K562 (cell line): ENCODE measurements at regions not wholly inside any gene's neighbourhood (a gene's known extent, or its start where the extent isn't known, plus 50 kb on each side); places are given as distances from the start of the nearest gene placed in this dataset.

ENCODE experiments used
- ATAC-seq: fragments of 200-7000 bp; cut with Tn5 transposase; 3 replicates; pipeline ENCODE4 v1.9.1; 2020; ENCODE audit warnings: moderate library complexity
- BruUV-seq: library from RNA; stranded (reverse); fragments of 400-500 nt; replicated peaks from 2 replicates; lab custom pipeline; 2021; lab: Mats Ljungman, UMichigan
- CTCF ChIA-PET: fragments of 300-600 bp; formaldehyde crosslinking; extraction: SDS; loops from one replicate; lab custom pipeline; 2021; ENCODE audit warnings: low intra/inter-chr PET ratio; lab: Yijun Ruan, JAX
- POLR2A ChIA-PET: fragments of 300-600, 350-650 bp; sonication (Branson Sonifier 250); formaldehyde crosslinking; extraction: SDS; loops from one replicate; lab custom pipeline; 2021; ENCODE audit warnings: antibody characterized with exemption, inconsistent platforms; lab: Yijun Ruan, JAX
- DNase-seq, 4 experiments: peaks; one replicate each; pipeline versions ENCODE4 v3.0.0 to v3.0.0-alpha.2; 2011 to 2018; ENCODE audit warnings: low spot score in 3 of 4, mixed read lengths in 3 of 4; ENCODE audit errors: extremely low read depth in 1 of 4
- FAIRE-seq: peaks from 2 replicates; lab custom pipeline; 2011; peaks lifted over from hg19 to GRCh38; lab: Jason Lieb, UNC
- H2AFZ ChIP-seq: 2 replicates; pipeline ENCODE4 v1.6.0; 2011; ENCODE audit warnings: low read depth, low read length, control low read depth, inconsistent platforms
- H3K27ac ChIP-seq: fragments of 200-600 bp; 3 replicates; pipeline ENCODE4 v1.8.0; 2011; ENCODE audit warnings: low read depth, mild to moderate bottlenecking, control low read depth, inconsistent platforms, low read length, moderate library complexity, mixed read lengths; ENCODE audit errors: extremely low read depth
- H3K27me3 ChIP-seq, 2 experiments: fragments of 300-600 bp in 1 of 2; 2 replicates in 1 of 2; 3 replicates in 1 of 2; pipeline versions ENCODE4 v1.6.0 to v1.8.0; 2011; ENCODE audit warnings: inconsistent platforms in 2 of 2, low read length in 2 of 2, mild to moderate bottlenecking in 1 of 2, mixed read lengths in 1 of 2, moderate library complexity in 1 of 2; ENCODE audit not compliant: control insufficient read depth in 2 of 2, insufficient read depth in 2 of 2
- H3K36me3 ChIP-seq: fragments of 300-600 bp; 3 replicates; pipeline ENCODE4 v1.8.0; 2011; ENCODE audit warnings: mild to moderate bottlenecking, low read length, inconsistent platforms; ENCODE audit not compliant: control insufficient read depth, insufficient read depth
- H3K4me1 ChIP-seq, 2 experiments: fragments of 200-600 bp in 1 of 2; replicated peaks in 1 of 2; 2 replicates in 1 of 2; 3 replicates in 1 of 2; pipeline versions ENCODE4 v1.5.1 to v1.8.0; 2011; ENCODE audit warnings: inconsistent platforms in 2 of 2, low read length in 2 of 2, mild to moderate bottlenecking in 1 of 2, mixed read lengths in 1 of 2, moderate library complexity in 1 of 2; ENCODE audit not compliant: control insufficient read depth in 2 of 2, insufficient read depth in 2 of 2
- H3K4me2 ChIP-seq: 2 replicates; pipeline ENCODE4 v1.6.1; 2011; ENCODE audit warnings: low read length, control low read depth, inconsistent platforms, mixed read lengths; ENCODE audit not compliant: insufficient read depth
- H3K4me3 ChIP-seq: fragments of 200-600 bp; sonication (generic), shearing (Covaris generic); 2 replicates; pipeline ENCODE4 v1.5.1; 2016; ENCODE audit warnings: control low read depth, inconsistent platforms
- H3K79me2 ChIP-seq: fragments of 200-600 bp; 3 replicates; pipeline ENCODE4 v1.8.0; 2011; ENCODE audit warnings: low read length, inconsistent platforms; ENCODE audit not compliant: control insufficient read depth, insufficient read depth
- H3K9ac ChIP-seq, 2 experiments: 2 replicates each; pipeline versions ENCODE4 v1.6.0 to v1.6.1; 2011; ENCODE audit warnings: low read depth in 2 of 2, low read length in 2 of 2, control low read depth in 1 of 2, inconsistent platforms in 1 of 2, mild to moderate bottlenecking in 1 of 2, mixed read lengths in 1 of 2; ENCODE audit not compliant: insufficient read depth in 1 of 2
- H3K9me1 ChIP-seq: one replicate; pipeline ENCODE4 v1.6.0; 2011; ENCODE audit warnings: inconsistent platforms, mild to moderate bottlenecking, low read length, moderate library complexity; ENCODE audit not compliant: control insufficient read depth, insufficient read depth
- H3K9me3 ChIP-seq: replicated peaks from 2 replicates; pipeline ENCODE4 v1.5.1; 2011; ENCODE audit warnings: low read depth, low read length, inconsistent platforms; ENCODE audit not compliant: control insufficient read depth, insufficient read depth
- H4K20me1 ChIP-seq: replicated peaks from 2 replicates; pipeline ENCODE4 v1.6.1; 2011; ENCODE audit warnings: low read length, inconsistent platforms, mixed read lengths; ENCODE audit not compliant: control insufficient read depth, insufficient read depth
- ZBTB11 ChIP-seq, 3 experiments: fragments of 200-800 bp in 1 of 3; fragments of 250-450 bp in 1 of 3; fragments of 450-650 bp in 1 of 3; sonication (Bioruptor Pico) in 1 of 3; sonication (Bioruptor generic) in 1 of 3; formaldehyde crosslinking in 1 of 3; IDR thresholded peaks; 2 replicates each; pipeline versions ENCODE4 v1.6.1 to v1.8.0; 2016 to 2022; ENCODE audit warnings: mild to moderate bottlenecking in 2 of 3, missing genetic modification characterization in 2 of 3, missing compliant biosample characterization in 1 of 3, moderate library complexity in 1 of 3
- WGBS: fragments of 100-300 bp; shearing (Covaris generic); methylation state at CpG from one replicate; pipeline ENCODE4 v1.1.6; 2016; ENCODE audit warnings: low coverage, mixed read lengths; ENCODE audit not compliant: insufficient coverage; ENCODE audit errors: missing lambda C conversion rate; 5-methylcytosine and 5-hydroxymethylcytosine counted together
- in situ Hi-C: fragments of 300-500 bp; cut with MboI; formaldehyde crosslinking; loops from 4 replicates; pipeline ENCODE4 v1.15.0; 2018; ENCODE audit warnings: inconsistent platforms, mixed read lengths
- intact Hi-C: fragments of 100-400 bp; cut with micrococcal nuclease; formaldehyde crosslinking; loops from 2 replicates; pipeline ENCODE4 v1.14.2; 2022

GRCh38 chr7:45328403-45328981 lies 170.9 kb downstream of the RAMP3 start:
- Histone ChIP-seq H3K36me3 (no peaks in the 10 kb centered on the region), H3K9ac (no peak overlapping the region), H3K79me2 (no peaks in the 10 kb centered on the region), H3K4me1 (no peaks in the 10 kb centered on the region), H3K9me3 (no peaks in the 10 kb centered on the region), H4K20me1 (no peaks in the 10 kb centered on the region), H3K4me2 (no peak overlapping the region), H3K27ac (no peak overlapping the region), H3K9me1 (no peaks in the 10 kb centered on the region), H2AFZ (no peak overlapping the region), H3K4me3 (no peak overlapping the region), H3K27me3 (no peaks in the 10 kb centered on the region; a peak in 1 of 5 replicates)
- DNase-seq = no peak
- no TSS peak for BruUV-seq
- FAIRE-seq = no peak
- in situ Hi-C loops = no loop called here
- intact Hi-C loops = no loop called here
- no peak for TF ChIP-seq ZBTB11 (CRISPR knock-in tag; IDR thresholded peaks at IDR 0.05)
- POLR2A ChIA-PET = interaction anchor here (0.6 kb wide), 1 partner anchor 336 kb away, joined by 5 read pairs; no protein-coding TSS in a partner anchor
- 0% methylated on average over 5 of the region's 5 CpGs for WGBS
- CTCF ChIA-PET = no interaction called here
- no peak for ATAC-seq
